ENCODE measurements at regions not wholly inside any gene's neighbourhood (a gene's known extent, or its start where the extent isn't known, plus 50 kb on each side); places are given as distances from the start of the nearest gene placed in this dataset.

DNA sequence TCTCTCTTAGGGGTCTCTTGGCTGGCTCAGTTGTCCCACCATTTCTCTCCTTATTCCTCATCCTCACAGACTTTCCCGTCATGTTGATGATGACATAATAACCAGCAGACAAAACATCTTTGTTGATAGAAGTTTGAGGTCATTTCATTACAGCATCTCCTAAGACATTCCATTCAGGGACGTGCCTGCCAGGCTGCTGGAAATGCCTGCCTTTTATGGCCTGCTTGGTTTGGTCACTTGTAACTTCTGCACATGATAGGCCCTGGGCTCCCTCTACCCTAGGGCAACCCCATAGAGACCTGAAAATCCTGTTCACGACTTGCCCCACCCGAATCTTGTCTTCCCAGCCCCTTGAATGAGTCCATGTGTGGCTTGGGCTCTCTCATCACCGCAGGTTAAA, 81.7 kb downstream of the SDC1 start:
- H3K79me2 ChIP-seq (ENCODE audit: insufficient read depth, low read length): no peaks in the 10 kb centered on the region
- H3K9ac ChIP-seq (ENCODE audit: low read length): no peak overlapping the region
- H3K9me2 ChIP-seq (replicated peaks; ENCODE audit: insufficient read depth, low read length): no peaks in the 10 kb centered on the region
- no peaks in the 10 kb centered on the region for H3K9me3 ChIP-seq (ENCODE audit: insufficient read depth, low read length)
- H3K27ac ChIP-seq (ENCODE audit: low read depth, low read length): no peak overlapping the region
- no peak overlapping the region for H3K4me2 ChIP-seq (ENCODE audit: low read depth, low read length, poor library complexity, severe bottlenecking)
- H2AFZ ChIP-seq (ENCODE audit: low read depth, low read length, severe bottlenecking): no peak overlapping the region
- no peaks in the 10 kb centered on the region for H3K36me3 ChIP-seq (ENCODE audit: low read length)
- H3K4me3 ChIP-seq (ENCODE audit: insufficient read depth, low read length, poor library complexity, severe bottlenecking): no peak overlapping the region
- H4K20me1 ChIP-seq (ENCODE audit: low read depth, low read length): no peaks in the 10 kb centered on the region
- TF ChIP-seq, protein P1, sequence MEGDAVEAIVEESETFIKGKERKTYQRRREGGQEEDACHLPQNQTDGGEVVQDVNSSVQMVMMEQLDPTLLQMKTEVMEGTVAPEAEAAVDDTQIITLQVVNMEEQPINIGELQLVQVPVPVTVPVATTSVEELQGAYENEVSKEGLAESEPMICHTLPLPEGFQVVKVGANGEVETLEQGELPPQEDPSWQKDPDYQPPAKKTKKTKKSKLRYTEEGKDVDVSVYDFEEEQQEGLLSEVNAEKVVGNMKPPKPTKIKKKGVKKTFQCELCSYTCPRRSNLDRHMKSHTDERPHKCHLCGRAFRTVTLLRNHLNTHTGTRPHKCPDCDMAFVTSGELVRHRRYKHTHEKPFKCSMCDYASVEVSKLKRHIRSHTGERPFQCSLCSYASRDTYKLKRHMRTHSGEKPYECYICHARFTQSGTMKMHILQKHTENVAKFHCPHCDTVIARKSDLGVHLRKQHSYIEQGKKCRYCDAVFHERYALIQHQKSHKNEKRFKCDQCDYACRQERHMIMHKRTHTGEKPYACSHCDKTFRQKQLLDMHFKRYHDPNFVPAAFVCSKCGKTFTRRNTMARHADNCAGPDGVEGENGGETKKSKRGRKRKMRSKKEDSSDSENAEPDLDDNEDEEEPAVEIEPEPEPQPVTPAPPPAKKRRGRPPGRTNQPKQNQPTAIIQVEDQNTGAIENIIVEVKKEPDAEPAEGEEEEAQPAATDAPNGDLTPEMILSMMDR (IDR thresholded peaks at IDR 0.05; ENCODE audit: insufficient read depth, low read length, poor library complexity, severe bottlenecking): no peak
- TF ChIP-seq EZH2phosphoT487 (conservative IDR thresholded peaks at IDR 0.05; ENCODE audit: low read length): no peak
- H3F3A ChIP-seq (ENCODE audit: insufficient read depth): no peaks in the 10 kb centered on the region
- no peaks in the 10 kb centered on the region for H3K27me3 ChIP-seq (ENCODE audit: low read length)

DNA sequence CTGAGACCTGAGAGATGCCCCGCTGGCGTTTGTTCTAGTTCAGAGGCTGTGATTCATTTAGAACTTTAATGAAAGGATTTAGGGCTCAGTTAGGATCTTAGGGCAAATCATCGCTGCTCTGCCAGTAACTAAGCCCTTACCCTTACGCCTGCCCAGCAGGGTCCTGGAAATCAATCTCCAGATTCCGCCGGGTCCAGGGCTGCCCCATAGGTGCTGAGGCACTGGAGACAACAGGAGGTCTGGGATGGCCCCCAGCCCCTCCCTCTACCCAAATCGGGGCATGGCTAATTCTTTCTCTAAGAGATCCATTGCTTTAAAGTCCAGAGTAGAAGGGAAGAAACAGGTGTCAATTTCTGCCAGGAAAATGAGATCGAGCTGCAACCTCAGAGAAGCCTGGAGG, 83.1 kb downstream of the SDC1 start:
- no peaks in the 10 kb centered on the region for H3K36me3 ChIP-seq (ENCODE audit: low read length)
- H4K20me1 ChIP-seq (ENCODE audit: low read depth, low read length): no peaks in the 10 kb centered on the region
- no peaks in the 10 kb centered on the region for H3K9me3 ChIP-seq (ENCODE audit: insufficient read depth, low read length)
- no peak overlapping the region for H3K4me2 ChIP-seq (ENCODE audit: low read depth, low read length, poor library complexity, severe bottlenecking)
- no peaks in the 10 kb centered on the region for H3F3A ChIP-seq (ENCODE audit: insufficient read depth)
- H2AFZ ChIP-seq (ENCODE audit: low read depth, low read length, severe bottlenecking): no peak overlapping the region
- H3K27ac ChIP-seq (ENCODE audit: low read depth, low read length): no peak overlapping the region
- H3K79me2 ChIP-seq (ENCODE audit: insufficient read depth, low read length): no peaks in the 10 kb centered on the region
- H3K4me3 ChIP-seq (ENCODE audit: insufficient read depth, low read length, poor library complexity, severe bottlenecking): no peak overlapping the region
- H3K9ac ChIP-seq (ENCODE audit: low read length): no peak overlapping the region
- TF ChIP-seq EZH2phosphoT487 (conservative IDR thresholded peaks at IDR 0.05; ENCODE audit: low read length): no peak
- TF ChIP-seq, protein P1 (IDR thresholded peaks at IDR 0.05; ENCODE audit: insufficient read depth, low read length, poor library complexity, severe bottlenecking): no peak
- H3K9me2 ChIP-seq (replicated peaks; ENCODE audit: insufficient read depth, low read length): no peaks in the 10 kb centered on the region
- no peaks in the 10 kb centered on the region for H3K27me3 ChIP-seq (ENCODE audit: low read length)

DNA sequence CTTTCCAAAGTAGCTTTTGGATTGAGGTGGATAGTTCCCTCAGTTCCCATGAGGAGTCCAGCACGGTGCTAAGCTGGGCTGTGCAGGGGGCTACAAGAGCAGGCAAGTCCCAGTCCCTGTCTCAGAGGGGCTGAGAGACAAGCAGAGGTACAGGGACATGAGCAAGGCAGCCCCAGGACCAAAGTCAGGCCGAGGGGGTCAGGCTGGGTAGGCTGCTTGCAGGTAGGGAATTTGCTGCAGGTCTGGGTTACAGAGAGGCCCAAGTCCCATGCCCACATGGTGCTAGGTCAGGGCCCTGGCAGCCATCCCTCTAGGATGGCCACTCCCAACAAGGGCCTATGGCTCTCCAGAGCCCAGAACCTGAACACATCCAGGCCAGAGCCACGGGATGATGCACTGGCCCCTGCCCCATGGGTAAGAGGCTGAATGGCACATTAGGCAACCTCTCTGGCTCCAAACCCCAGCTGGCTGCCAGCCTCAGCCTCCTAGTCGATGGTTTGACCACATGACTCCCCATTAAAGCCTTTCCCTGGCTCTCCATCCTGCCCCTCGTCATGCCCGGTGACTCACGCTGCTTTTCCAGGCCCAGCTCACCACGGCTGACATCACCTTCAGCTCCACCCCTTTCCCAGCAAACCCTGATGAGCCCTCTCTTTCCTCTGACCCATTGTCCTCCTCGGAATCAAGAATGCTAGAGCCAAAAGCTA, 83.7 kb downstream of the SDC1 start:
- no peaks in the 10 kb centered on the region for H3K9me2 ChIP-seq (replicated peaks; ENCODE audit: insufficient read depth, low read length)
- no peak overlapping the region for H2AFZ ChIP-seq (ENCODE audit: low read depth, low read length, severe bottlenecking)
- no peak for TF ChIP-seq EZH2phosphoT487 (conservative IDR thresholded peaks at IDR 0.05; ENCODE audit: low read length)
- TF ChIP-seq, protein P1 (IDR thresholded peaks at IDR 0.05; ENCODE audit: insufficient read depth, low read length, poor library complexity, severe bottlenecking): no peak
- H3K9me3 ChIP-seq (ENCODE audit: insufficient read depth, low read length): no peaks in the 10 kb centered on the region
- H3K4me2 ChIP-seq (ENCODE audit: low read depth, low read length, poor library complexity, severe bottlenecking): no peak overlapping the region
- H3K9ac ChIP-seq (ENCODE audit: low read length): no peak overlapping the region
- H4K20me1 ChIP-seq (ENCODE audit: low read depth, low read length): no peaks in the 10 kb centered on the region
- H3K27ac ChIP-seq (ENCODE audit: low read depth, low read length): no peak overlapping the region
- H3F3A ChIP-seq (ENCODE audit: insufficient read depth): no peaks in the 10 kb centered on the region
- H3K4me3 ChIP-seq (ENCODE audit: insufficient read depth, low read length, poor library complexity, severe bottlenecking): no peak overlapping the region
- H3K27me3 ChIP-seq (ENCODE audit: low read length): no peaks in the 10 kb centered on the region
- H3K36me3 ChIP-seq (ENCODE audit: low read length): no peaks in the 10 kb centered on the region
- no peaks in the 10 kb centered on the region for H3K79me2 ChIP-seq (ENCODE audit: insufficient read depth, low read length)

Data from SU-DHL-6 (cell line).